Activated naive CD8-positive, alpha-beta T cell treated with anti-CD3 and anti-CD28 coated beads for 36 hours (primary cell): ENCODE measurements at regions not wholly inside any gene's neighbourhood (a gene's known extent, or its start where the extent isn't known, plus 50 kb on each side); places are given as distances from the start of the nearest gene placed in this dataset.

Experiments used
- DNase-seq: peaks from one replicate; pipeline ENCODE4 v3.0.0; 2021
- H3K27ac Mint-ChIP-seq: one replicate; pipeline ENCODE4 v1.8.0; 2022; ENCODE audit warnings: mild to moderate bottlenecking, moderate library complexity, mixed read lengths
- H3K27me3 Mint-ChIP-seq: one replicate; pipeline ENCODE4 v1.8.0; 2022; ENCODE audit warnings: mild to moderate bottlenecking, mixed read lengths
- H3K36me3 Mint-ChIP-seq: one replicate; pipeline ENCODE4 v1.8.0; 2021; ENCODE audit warnings: mild to moderate bottlenecking, mixed read lengths
- H3K4me1 Mint-ChIP-seq: one replicate; pipeline ENCODE4 v1.8.0; 2021; ENCODE audit warnings: mixed read lengths
- H3K4me3 Mint-ChIP-seq: one replicate; pipeline ENCODE4 v1.8.0; 2022; ENCODE audit warnings: mild to moderate bottlenecking, moderate library complexity, mixed read lengths
- H3K9me3 Mint-ChIP-seq: one replicate; pipeline ENCODE4 v1.8.0; 2022; ENCODE audit warnings: mixed read lengths

- Mint-ChIP-seq H3K9me3 (no peaks in the 10 kb centered on the region), H3K36me3 (no peaks in the 10 kb centered on the region), H3K27ac (no peak overlapping the region), H3K4me3 (no peak overlapping the region), H3K27me3 (no peaks in the 10 kb centered on the region), H3K4me1 (no peaks in the 10 kb centered on the region)
- no peak for DNase-seq
Measured at GRCh38 chr13:53135301-53135700, 106.7 kb downstream of the OLFM4 start.

- Mint-ChIP-seq H3K36me3 (no peaks in the 10 kb centered on the region), H3K9me3 (no peaks in the 10 kb centered on the region), H3K27me3 (no peaks in the 10 kb centered on the region), H3K4me3 (no peak overlapping the region), H3K27ac (no peak overlapping the region), H3K4me1 (no peaks in the 10 kb centered on the region)
- DNase-seq = no peak
Measured at GRCh38 chr13:53136554-53137215, 108.1 kb downstream of the OLFM4 start.

DNA sequence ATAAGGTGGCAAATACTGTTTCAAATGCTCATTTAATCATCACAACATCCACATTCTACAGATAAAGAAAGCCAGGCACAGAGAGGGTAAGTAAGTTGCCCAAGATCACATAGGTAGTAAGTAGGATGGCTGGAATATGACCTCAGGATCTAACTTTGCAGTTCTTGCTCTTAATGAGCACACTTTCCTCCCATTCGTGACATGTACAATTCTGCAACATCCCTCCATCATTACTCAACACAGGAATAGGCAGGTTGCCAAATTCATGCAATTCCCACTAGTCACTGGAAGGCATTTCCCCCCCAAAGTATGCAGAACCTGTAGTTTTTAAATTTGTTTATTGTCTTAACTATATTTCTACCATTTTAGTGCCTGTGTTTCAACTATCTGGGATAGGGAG, 109.2 kb downstream of the OLFM4 start:
- H3K4me1 Mint-ChIP-seq = no peaks in the 10 kb centered on the region

GRCh38 chr13:53138376-53139036, 109.9 kb downstream of the OLFM4 start:
- H3K27me3 Mint-ChIP-seq = peaks cover 1% of the 10 kb centered on the region
- no peak for DNase-seq
- H3K4me1 Mint-ChIP-seq = no peaks in the 10 kb centered on the region
- no peaks in the 10 kb centered on the region for H3K9me3 Mint-ChIP-seq
- H3K4me3 Mint-ChIP-seq = no peak overlapping the region
- H3K27ac Mint-ChIP-seq = no peak overlapping the region
- H3K36me3 Mint-ChIP-seq = no peaks in the 10 kb centered on the region

More for the DNA sequence above, 109.2 kb downstream of the OLFM4 start:
- Mint-ChIP-seq H3K36me3 (no peaks in the 10 kb centered on the region), H3K4me3 (no peak overlapping the region), H3K27me3 (no peaks in the 10 kb centered on the region), H3K9me3 (no peaks in the 10 kb centered on the region), H3K27ac (no peak overlapping the region)
- DNase-seq = no peak

DNA sequence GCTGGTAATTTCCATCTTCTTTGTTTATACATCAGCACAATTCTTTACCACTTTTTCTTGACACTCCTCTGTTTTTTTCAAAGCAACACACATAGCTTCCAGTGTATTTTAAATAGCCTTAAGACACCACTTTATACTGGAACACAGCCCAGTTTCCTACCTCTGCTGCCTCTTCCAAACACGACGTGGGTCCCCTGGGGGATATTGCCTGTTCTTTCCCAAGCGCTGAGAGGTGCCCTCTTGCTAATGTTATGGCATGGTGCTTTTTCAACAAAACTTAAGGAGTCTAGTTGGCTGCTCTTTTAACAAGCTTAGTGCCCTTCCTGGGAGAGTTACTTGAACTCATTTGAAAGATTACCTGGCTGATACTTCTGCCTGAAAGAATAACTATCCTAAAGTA, 112.7 kb downstream of the OLFM4 start:
- Mint-ChIP-seq H3K27me3 (peaks cover 5% of the 10 kb centered on the region), H3K4me1 (no peaks in the 10 kb centered on the region), H3K9me3 (no peaks in the 10 kb centered on the region), H3K27ac (no peak overlapping the region), H3K4me3 (no peak overlapping the region), H3K36me3 (no peaks in the 10 kb centered on the region)
- DNase-seq = no peak

- Mint-ChIP-seq H3K9me3 (no peaks in the 10 kb centered on the region), H3K36me3 (no peaks in the 10 kb centered on the region)
Measured at GRCh38 chr13:53142306-53142705, 113.7 kb downstream of the OLFM4 start.

GRCh38 chr13:53143757-53144339, 115.2 kb downstream of the OLFM4 start:
- no peaks in the 10 kb centered on the region for H3K4me1 Mint-ChIP-seq
- H3K36me3 Mint-ChIP-seq = no peaks in the 10 kb centered on the region
- no peak overlapping the region for H3K4me3 Mint-ChIP-seq
- peaks cover 5% of the 10 kb centered on the region for H3K27me3 Mint-ChIP-seq
- no peak overlapping the region for H3K27ac Mint-ChIP-seq
- no peaks in the 10 kb centered on the region for H3K9me3 Mint-ChIP-seq
- DNase-seq = no peak

More at GRCh38 chr13:53142306-53142705, 113.7 kb downstream of the OLFM4 start:
- Mint-ChIP-seq H3K4me1 (no peaks in the 10 kb centered on the region), H3K4me3 (no peak overlapping the region), H3K27me3 (peaks cover 5% of the 10 kb centered on the region), H3K27ac (no peak overlapping the region)
- no peak for DNase-seq

GRCh38 chr13:53144826-53145225, 116.2 kb downstream of the OLFM4 start:
- H3K27ac Mint-ChIP-seq = no peak overlapping the region

DNA sequence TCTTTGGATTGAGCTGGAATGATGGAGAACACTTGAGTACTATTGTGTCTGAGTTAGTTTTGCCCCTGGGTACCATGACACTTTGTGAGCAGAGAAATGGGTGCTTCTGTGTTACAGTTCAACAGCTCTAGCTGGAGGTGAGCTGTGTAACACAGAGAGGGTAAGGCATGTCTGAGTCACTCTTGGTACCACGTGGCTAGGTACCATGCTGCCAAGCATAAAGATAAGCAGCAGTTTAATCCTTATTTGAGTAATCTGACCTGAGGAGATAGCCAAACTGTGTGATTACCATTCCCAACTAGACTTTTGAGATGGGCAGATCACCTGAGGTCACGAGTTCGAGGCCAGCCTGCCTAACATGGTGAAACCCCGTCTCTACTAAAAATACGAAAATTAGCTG, 122.0 kb downstream of the OLFM4 start:
- no peak for DNase-seq
- H3K4me1 Mint-ChIP-seq = peaks cover 4% of the 10 kb centered on the region
- H3K4me3 Mint-ChIP-seq = no peak overlapping the region
- no peaks in the 10 kb centered on the region for H3K36me3 Mint-ChIP-seq
- no peaks in the 10 kb centered on the region for H3K9me3 Mint-ChIP-seq
- peaks cover 19% of the 10 kb centered on the region for H3K27me3 Mint-ChIP-seq
- H3K27ac Mint-ChIP-seq = no peak overlapping the region

More at GRCh38 chr13:53144826-53145225, 116.2 kb downstream of the OLFM4 start:
- H3K4me1 Mint-ChIP-seq = no peaks in the 10 kb centered on the region
- H3K27me3 Mint-ChIP-seq = peaks cover 5% of the 10 kb centered on the region
- H3K36me3 Mint-ChIP-seq = no peaks in the 10 kb centered on the region
- no peaks in the 10 kb centered on the region for H3K9me3 Mint-ChIP-seq
- no peak for DNase-seq
- no peak overlapping the region for H3K4me3 Mint-ChIP-seq

- Mint-ChIP-seq H3K9me3 (no peaks in the 10 kb centered on the region), H3K4me1 (peaks cover 4% of the 10 kb centered on the region), H3K4me3 (no peak overlapping the region), H3K27ac (no peak overlapping the region), H3K36me3 (no peaks in the 10 kb centered on the region), H3K27me3 (peaks cover 19% of the 10 kb centered on the region)
- peak; percentile 53 for DNase-seq
Measured at GRCh38 chr13:53151336-53152056, 122.9 kb downstream of the OLFM4 start.

DNA sequence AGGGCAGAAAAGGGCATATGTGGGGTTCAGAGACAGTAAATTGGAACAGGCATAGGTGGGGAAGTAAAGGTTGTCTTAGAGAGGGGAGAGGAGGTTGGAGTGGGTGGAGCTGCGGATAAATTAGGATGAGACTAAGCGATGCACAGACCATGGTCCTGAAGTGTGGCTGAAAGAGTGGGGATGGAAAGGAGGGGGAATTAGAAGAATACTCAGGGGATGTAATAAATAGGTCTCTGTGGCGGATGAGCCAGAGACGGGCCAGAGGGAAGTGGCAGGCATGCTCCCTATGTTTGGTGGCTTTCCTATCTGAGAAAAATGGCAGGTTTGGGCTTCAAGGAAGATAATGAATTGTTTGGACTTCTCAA, 123.4 kb downstream of the OLFM4 start:
- peaks cover 19% of the 10 kb centered on the region for H3K27me3 Mint-ChIP-seq
- H3K4me3 Mint-ChIP-seq = no peak overlapping the region
- no peak for DNase-seq
- H3K36me3 Mint-ChIP-seq = no peaks in the 10 kb centered on the region
- H3K4me1 Mint-ChIP-seq = peaks cover 4% of the 10 kb centered on the region
- no peak overlapping the region for H3K27ac Mint-ChIP-seq
- H3K9me3 Mint-ChIP-seq = no peaks in the 10 kb centered on the region

GRCh38 chr13:53158201-53158600, 129.6 kb downstream of the OLFM4 start:
- Mint-ChIP-seq H3K27me3 (peaks cover 22% of the 10 kb centered on the region), H3K36me3 (no peaks in the 10 kb centered on the region), H3K27ac (no peak overlapping the region), H3K4me1 (no peaks in the 10 kb centered on the region), H3K4me3 (no peak overlapping the region), H3K9me3 (no peaks in the 10 kb centered on the region)
- no peak for DNase-seq

- Mint-ChIP-seq H3K27ac (no peak overlapping the region), H3K4me3 (no peak overlapping the region), H3K27me3 (peaks cover 26% of the 10 kb centered on the region), H3K9me3 (no peaks in the 10 kb centered on the region), H3K4me1 (no peaks in the 10 kb centered on the region), H3K36me3 (no peaks in the 10 kb centered on the region)
- no peak for DNase-seq
Measured at GRCh38 chr13:53159431-53159830, 130.8 kb downstream of the OLFM4 start.

DNA sequence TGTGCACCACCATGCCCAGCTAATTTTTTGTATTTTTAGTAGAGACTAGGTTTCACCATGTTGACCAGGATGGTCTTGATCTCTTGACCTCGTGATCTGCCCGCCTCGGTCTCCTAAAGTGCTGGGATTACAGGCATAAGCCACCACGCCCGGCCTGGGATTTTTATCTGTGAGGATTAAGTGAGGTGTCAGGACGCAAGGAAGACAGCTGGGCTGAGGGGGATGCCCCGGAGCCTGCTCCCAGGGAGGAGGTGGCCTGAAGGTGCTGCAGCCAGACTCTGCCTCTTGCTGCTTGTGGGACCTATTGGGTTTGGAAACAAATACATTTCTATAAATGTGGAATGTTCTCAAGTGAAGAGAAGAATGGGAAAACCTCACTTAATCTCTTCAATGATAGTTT, 131.6 kb downstream of the OLFM4 start:
- peaks cover 20% of the 10 kb centered on the region for H3K27me3 Mint-ChIP-seq

GRCh38 chr13:53161251-53161650, 132.6 kb downstream of the OLFM4 start:
- no peak overlapping the region for H3K4me3 Mint-ChIP-seq
- H3K27ac Mint-ChIP-seq = no peak overlapping the region
- no peaks in the 10 kb centered on the region for H3K36me3 Mint-ChIP-seq
- peaks cover 18% of the 10 kb centered on the region for H3K27me3 Mint-ChIP-seq
- no peaks in the 10 kb centered on the region for H3K9me3 Mint-ChIP-seq
- no peaks in the 10 kb centered on the region for H3K4me1 Mint-ChIP-seq
- no peak for DNase-seq

More for the DNA sequence above, 131.6 kb downstream of the OLFM4 start:
- Mint-ChIP-seq H3K4me3 (no peak overlapping the region), H3K9me3 (no peaks in the 10 kb centered on the region), H3K27ac (no peak overlapping the region), H3K4me1 (no peaks in the 10 kb centered on the region), H3K36me3 (no peaks in the 10 kb centered on the region)
- no peak for DNase-seq
